BLaER1 (cell line): ENCODE measurements at regions not wholly inside any gene's neighbourhood (a gene's known extent, or its start where the extent isn't known, plus 50 kb on each side); places are given as distances from the start of the nearest gene placed in this dataset.
"Not testable (repeated sequence)": the region's sequence is repeated elsewhere in the genome, so short reads cannot be mapped to it uniquely, and the experiment has no call there.

Source experiments
- H3K27ac ChIP-seq: shearing (Covaris generic); formaldehyde crosslinking; 2 replicates; pipeline ENCODE4 v1.8.1; 2022
- H3K27me3 ChIP-seq: shearing (Covaris generic); formaldehyde crosslinking; 2 replicates; pipeline ENCODE4 v1.8.1; 2022
- H3K36me3 ChIP-seq: shearing (Covaris generic); formaldehyde crosslinking; 2 replicates; pipeline ENCODE4 v1.8.1; 2022
- H3K4me1 ChIP-seq: shearing (Covaris generic); formaldehyde crosslinking; 2 replicates; pipeline ENCODE4 v1.8.1; 2022
- H3K4me2 ChIP-seq: shearing (Covaris generic); formaldehyde crosslinking; 2 replicates; pipeline ENCODE4 v1.8.1; 2022
- H3K4me3 ChIP-seq: shearing (Covaris generic); formaldehyde crosslinking; 2 replicates; pipeline ENCODE4 v1.8.1; 2022
- H3K9ac ChIP-seq: shearing (Covaris generic); formaldehyde crosslinking; 2 replicates; pipeline ENCODE4 v1.8.1; 2022
- H3K9me3 ChIP-seq: shearing (Covaris generic); formaldehyde crosslinking; 2 replicates; pipeline ENCODE4 v1.8.1; 2022
- H4K20me1 ChIP-seq: shearing (Covaris generic); formaldehyde crosslinking; 2 replicates; pipeline ENCODE4 v1.8.1; 2022
- Cebpa-rat ChIP-seq: shearing (Covaris generic); IDR thresholded peaks from 2 replicates; pipeline ENCODE4 v1.8.1; 2022

DNA sequence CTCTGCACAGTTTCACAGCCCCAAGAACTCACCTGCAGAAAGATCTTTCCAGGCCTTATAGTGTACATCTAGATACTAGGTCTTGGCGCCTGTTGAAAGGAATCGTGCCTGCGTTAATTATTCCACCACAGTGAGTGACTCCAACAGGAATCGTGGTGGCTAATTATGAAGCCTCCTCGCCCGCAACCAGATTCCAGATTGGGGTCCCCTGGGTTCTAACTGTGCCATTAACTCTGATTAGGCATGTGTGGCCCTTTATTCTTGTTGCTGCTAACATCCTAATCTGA, 295.3 kb upstream of the MAF start:
- Histone ChIP-seq H3K36me3 (no peaks in the 10 kb centered on the region), H3K4me1 (0 out of 2 replicates have a peak, but pooled peaks cover 5% of the 10 kb centered on the region), H3K4me2 (no peak overlapping the region), H3K4me3 (no peak overlapping the region), H3K27me3 (peaks cover 18% of the 10 kb centered on the region; the same call in 1 of the 2 replicates), H3K9ac (no peak overlapping the region), H4K20me1 (no peaks in the 10 kb centered on the region), H3K9me3 (no peaks in the 10 kb centered on the region), H3K27ac (no peak overlapping the region)
- no peak for TF ChIP-seq Cebpa-rat

DNA sequence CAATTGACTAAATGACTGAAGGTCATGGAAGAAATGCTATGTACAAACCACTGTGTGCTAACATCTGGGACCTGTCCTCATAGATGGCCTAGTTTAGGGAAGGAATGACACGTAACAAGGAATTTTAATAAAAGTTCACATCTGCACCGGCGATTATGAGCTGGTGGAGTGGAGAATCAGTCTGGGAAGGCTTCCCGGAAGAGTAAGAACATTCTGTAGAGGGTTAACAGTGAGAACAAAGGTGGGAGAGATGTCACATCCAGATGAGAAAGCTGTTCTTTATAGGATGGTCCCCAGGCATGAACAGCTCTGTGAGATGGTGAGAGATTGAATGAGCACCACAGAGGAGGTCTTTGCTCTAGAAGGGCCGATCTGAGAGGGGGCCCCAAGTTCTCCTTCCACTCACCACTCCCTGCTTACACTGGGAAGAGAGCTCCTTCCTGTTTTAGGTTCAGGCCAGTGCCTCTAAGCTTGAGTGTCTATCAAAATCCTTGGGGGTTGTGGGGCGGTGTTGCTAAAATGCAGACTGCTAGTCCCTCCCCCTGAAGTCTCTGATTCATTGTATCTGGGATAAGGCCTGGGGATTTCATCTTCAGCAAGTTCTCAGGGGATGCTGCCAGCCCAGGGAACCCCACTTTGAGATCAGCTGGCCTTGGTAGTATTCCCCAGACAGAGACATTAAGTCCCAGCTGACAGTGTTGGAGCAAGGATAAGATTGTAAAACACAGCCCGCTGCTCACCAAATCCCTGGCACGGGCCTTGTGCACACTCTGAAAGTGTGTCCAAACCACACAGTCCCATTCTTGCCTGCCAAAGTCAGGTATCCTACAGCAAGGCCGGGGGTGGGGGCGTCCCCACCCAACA, 294.7 kb upstream of the MAF start:
- H3K9ac ChIP-seq: no peak overlapping the region
- no peaks in the 10 kb centered on the region for H3K36me3 ChIP-seq
- peaks cover 18% of the 10 kb centered on the region; the same call in 1 of the 2 replicates for H3K27me3 ChIP-seq
- no peaks in the 10 kb centered on the region for H3K9me3 ChIP-seq
- no peak overlapping the region for H3K4me3 ChIP-seq
- H3K4me1 ChIP-seq: 0 out of 2 replicates have a peak, but pooled peaks cover 5% of the 10 kb centered on the region
- TF ChIP-seq Cebpa-rat: no peak
- H3K27ac ChIP-seq: no peak overlapping the region
- no peaks in the 10 kb centered on the region for H4K20me1 ChIP-seq
- H3K4me2 ChIP-seq: no peak overlapping the region

DNA sequence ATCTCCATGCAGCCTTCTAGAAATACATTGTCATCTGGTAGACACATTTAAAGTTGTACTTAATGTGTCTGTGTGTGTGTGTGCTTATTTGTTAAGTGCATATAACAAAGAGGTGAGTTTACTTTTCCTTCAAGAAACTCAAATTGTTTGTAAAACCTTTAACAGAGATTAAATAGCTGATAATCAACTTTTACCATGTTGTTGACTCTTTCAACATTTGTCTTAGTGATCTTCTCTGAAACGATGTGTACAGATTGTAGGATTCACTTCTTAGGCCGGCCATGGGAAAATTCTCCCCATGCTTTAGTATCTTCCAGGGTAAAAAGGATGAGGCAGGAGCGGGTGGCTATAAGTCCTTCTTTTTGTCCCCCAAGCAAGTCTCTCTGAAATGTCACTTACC, 292.9 kb upstream of the MAF start:
- Histone ChIP-seq H3K4me1 (0 out of 2 replicates have a peak, but pooled peaks cover 5% of the 10 kb centered on the region), H3K36me3 (no peaks in the 10 kb centered on the region), H3K27me3 (peaks cover 18% of the 10 kb centered on the region; the same call in 1 of the 2 replicates), H3K4me3 (no peak overlapping the region), H3K9ac (no peak overlapping the region), H3K27ac (no peak overlapping the region), H4K20me1 (no peaks in the 10 kb centered on the region), H3K9me3 (no peaks in the 10 kb centered on the region), H3K4me2 (no peak overlapping the region)
- TF ChIP-seq Cebpa-rat: no peak

DNA sequence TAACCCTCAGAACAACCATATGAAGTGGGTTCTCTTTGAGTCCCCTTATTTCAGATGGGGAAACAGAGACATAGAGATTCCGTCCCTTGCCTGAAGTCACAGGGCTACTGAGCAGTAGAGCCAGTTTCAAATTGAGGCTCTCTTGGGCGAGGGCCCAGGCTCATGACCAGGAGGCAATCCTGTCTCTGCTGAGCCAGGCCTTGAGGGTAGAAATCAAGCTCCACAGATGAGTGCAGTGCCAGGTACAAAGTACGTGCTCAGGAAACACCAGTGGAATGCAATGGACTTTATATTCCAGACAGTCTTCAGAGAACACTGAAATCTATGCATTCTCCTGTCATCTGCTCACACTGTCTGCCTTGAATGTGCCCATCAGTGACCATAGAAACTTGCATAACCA, 291.7 kb upstream of the MAF start:
- Histone ChIP-seq H3K4me1 (0 out of 2 replicates have a peak, but pooled peaks cover 5% of the 10 kb centered on the region), H3K27me3 (peaks cover 18% of the 10 kb centered on the region; the same call in 1 of the 2 replicates), H4K20me1 (no peaks in the 10 kb centered on the region), H3K4me2 (no peak overlapping the region), H3K36me3 (no peaks in the 10 kb centered on the region), H3K27ac (no peak overlapping the region), H3K4me3 (no peak overlapping the region), H3K9me3 (no peaks in the 10 kb centered on the region), H3K9ac (no peak overlapping the region)
- no peak for TF ChIP-seq Cebpa-rat

DNA sequence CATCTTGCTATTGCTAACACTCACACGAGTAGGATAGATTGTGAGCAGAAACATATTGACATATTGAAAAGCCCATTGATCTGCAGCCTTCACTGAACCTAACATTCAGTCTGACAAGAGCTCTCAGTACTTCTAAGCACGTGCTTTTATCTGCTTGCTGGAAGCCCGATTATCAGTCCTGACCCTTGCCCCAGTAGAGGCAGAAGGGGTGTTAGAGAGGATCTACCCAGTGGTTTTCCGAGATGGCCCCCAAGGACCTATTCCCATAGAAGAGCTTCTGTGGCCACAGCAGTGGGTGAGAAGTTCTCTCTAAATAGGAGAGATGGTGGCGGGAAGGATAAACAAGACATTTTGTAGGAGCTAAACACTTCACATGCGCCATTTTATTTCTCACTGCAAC, 290.9 kb upstream of the MAF start:
- no peak overlapping the region for H3K4me3 ChIP-seq
- no peaks in the 10 kb centered on the region for H3K9me3 ChIP-seq
- no peak overlapping the region for H3K4me2 ChIP-seq
- peaks cover 15% of the 10 kb centered on the region; the same call in 1 of the 2 replicates for H3K27me3 ChIP-seq
- no peak overlapping the region for H3K27ac ChIP-seq
- no peaks in the 10 kb centered on the region for H3K36me3 ChIP-seq
- no peak overlapping the region for H3K9ac ChIP-seq
- H3K4me1 ChIP-seq: 0 out of 2 replicates have a peak, but pooled peaks cover 5% of the 10 kb centered on the region
- no peaks in the 10 kb centered on the region for H4K20me1 ChIP-seq
- no peak for TF ChIP-seq Cebpa-rat

DNA sequence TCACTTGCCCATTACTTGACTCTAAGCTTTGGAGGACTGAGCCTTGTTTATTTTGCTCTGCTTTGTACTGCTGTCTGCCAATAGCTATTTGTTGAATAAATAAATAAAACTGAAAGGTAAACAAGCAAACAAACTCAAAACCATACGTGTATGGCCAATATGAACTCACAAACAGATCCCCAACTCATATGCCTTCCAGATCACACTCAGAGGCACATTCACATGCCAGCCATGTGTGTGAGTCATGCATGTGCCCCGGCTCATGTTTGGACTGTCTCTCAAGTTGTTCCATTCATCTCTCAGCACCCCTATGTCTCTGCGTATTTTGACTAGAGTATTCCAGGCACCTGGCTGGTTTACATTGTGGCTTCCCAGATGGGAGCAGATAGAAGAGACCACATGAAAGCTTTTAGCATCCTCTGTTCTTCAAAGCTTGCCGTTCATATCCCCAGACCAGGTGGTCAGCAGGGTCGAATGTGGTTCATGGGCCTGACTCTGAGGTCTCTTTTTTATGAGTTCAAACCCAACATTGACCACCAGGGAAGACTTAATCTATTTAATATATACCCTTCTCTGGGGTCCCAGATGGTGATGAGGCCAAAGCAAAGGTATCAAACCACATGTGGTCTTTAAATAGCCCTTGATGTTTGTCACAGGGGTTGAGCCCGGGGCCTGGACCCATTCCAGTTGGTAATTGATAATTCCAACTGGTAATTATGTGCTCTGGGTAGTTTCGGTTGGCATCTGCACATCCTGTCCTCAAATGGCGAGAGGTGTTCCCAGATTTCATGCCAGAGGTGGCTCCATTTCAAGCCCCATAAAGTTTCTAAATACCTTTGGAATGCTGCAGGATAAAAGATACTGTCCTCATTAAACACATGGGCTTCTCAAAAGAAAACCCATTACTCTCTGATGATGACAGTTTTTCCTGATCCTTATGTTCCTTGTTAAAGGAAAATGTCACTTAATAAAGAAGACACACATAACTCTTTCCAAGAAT, 287.3 kb upstream of the MAF start:
- no peaks in the 10 kb centered on the region for H3K4me1 ChIP-seq
- H3K27ac ChIP-seq: no peak overlapping the region
- H3K36me3 ChIP-seq: no peaks in the 10 kb centered on the region
- H3K27me3 ChIP-seq: no peaks in the 10 kb centered on the region
- H3K9ac ChIP-seq: no peak overlapping the region
- no peak for TF ChIP-seq Cebpa-rat
- H3K9me3 ChIP-seq: no peaks in the 10 kb centered on the region
- H4K20me1 ChIP-seq: no peaks in the 10 kb centered on the region
- H3K4me2 ChIP-seq: no peak overlapping the region
- H3K4me3 ChIP-seq: no peak overlapping the region

DNA sequence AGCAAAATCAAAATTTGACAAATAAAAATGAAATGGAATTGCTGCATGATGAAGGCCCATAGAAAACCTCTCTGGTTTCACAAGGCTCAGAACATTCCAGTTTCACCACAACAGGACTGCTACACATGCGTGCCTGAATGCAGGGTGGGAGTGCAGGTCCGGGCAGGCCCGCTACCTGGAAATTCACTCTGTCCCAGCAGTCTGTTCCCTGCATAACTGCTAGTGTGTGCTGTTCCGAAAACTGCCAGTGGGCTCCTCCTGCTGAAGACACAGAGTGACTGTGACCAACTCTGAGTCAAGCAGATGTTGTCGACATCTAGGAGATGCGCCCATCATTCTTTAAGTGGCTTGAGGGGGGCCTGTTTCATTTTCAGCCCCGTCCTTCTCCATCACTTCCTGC, 284.8 kb upstream of the MAF start:
- Histone ChIP-seq H3K9me3 (no peaks in the 10 kb centered on the region), H3K4me1 (peaks cover 17% of the 10 kb centered on the region), H4K20me1 (no peaks in the 10 kb centered on the region), H3K4me2 (no peak overlapping the region), H3K4me3 (no peak overlapping the region), H3K36me3 (no peaks in the 10 kb centered on the region), H3K27me3 (no peaks in the 10 kb centered on the region), H3K27ac (no peak overlapping the region), H3K9ac (no peak overlapping the region)
- TF ChIP-seq Cebpa-rat: no peak

DNA sequence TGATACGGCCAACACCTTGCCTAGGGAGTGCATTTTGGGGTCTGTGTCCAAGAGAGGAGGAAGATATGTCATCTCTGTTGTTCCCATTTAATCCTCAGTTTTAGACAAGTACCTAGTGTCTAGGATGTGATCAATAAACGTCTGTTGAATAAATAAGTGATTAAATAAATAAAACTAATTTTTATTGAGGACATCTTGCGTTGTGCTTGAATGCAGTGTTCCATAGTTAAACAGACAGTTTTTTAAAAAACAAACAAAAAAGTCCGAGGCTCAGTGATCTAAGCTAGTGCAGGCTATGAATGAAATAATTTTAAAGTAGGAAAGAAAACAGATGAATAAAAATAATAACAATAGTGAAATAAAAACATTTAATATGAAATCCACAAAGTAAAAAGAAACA, 283.0 kb upstream of the MAF start:
- Histone ChIP-seq H3K27ac (no peak overlapping the region), H3K9me3 (no peaks in the 10 kb centered on the region), H3K4me2 (no peak overlapping the region), H4K20me1 (no peaks in the 10 kb centered on the region), H3K36me3 (no peaks in the 10 kb centered on the region), H3K4me1 (peaks cover 19% of the 10 kb centered on the region), H3K27me3 (no peaks in the 10 kb centered on the region), H3K9ac (no peak overlapping the region), H3K4me3 (no peak overlapping the region)
- TF ChIP-seq Cebpa-rat: no peak

DNA sequence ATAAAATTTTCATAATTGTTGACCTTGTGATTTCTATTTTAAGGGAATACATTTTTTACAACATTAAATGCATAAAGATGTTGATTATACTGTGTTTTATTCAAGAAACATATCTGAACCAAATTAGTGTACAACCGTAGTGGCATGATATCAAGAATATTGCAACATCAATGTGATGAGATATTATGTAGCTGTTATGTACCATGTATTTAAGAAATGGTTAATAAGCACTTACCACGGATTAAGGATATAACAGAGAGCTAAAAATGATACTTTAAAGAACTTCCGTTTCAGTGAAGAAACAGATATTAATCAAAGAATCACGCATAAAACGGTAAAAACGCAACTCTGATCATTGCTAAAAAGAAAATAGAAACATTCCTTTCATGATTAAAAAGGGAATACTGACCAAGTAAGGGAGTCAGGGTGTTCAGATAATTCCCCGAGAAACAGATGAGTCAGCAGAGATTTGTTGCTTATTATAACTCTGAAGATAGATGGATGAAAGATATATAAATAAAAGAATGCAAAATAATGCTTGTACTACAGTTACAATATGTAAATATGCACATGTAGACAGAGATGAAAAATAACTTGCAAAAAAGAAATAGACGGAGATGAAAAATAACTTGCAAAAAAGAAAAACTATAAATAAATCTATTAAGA, 281.9 kb upstream of the MAF start:
- no peaks in the 10 kb centered on the region for H3K9me3 ChIP-seq
- H3K9ac ChIP-seq: no peak overlapping the region
- no peaks in the 10 kb centered on the region for H3K36me3 ChIP-seq
- H3K27me3 ChIP-seq: no peaks in the 10 kb centered on the region
- H3K4me3 ChIP-seq: no peak overlapping the region
- no peak for TF ChIP-seq Cebpa-rat
- H4K20me1 ChIP-seq: no peaks in the 10 kb centered on the region
- no peak overlapping the region for H3K4me2 ChIP-seq
- no peak overlapping the region for H3K27ac ChIP-seq
- peaks cover 19% of the 10 kb centered on the region for H3K4me1 ChIP-seq

DNA sequence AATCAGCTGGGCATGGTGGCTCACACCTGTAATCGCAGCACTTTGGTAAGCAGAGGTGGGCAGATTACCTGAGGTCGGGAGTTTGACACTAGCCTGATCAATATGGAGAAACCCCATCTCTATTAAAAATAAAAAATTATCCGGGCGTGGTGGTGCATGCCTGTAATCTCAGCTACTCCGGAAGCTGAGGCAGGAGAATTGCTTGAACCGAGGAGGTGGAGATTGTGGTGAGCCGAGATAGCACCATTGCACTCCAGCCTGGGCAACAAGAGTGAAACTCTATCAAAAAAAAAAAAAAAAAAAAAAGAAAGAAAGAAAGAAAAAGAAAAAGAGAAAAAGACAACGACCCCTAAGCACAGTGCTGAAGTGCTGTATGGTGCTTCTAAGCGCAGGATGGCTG, 280.6 kb upstream of the MAF start:
- H4K20me1 ChIP-seq, H3K4me3 ChIP-seq, H3K9me3 ChIP-seq, H3K36me3 ChIP-seq, H3K27me3 ChIP-seq, H3K9ac ChIP-seq, H3K27ac ChIP-seq: not testable (repeated sequence)
- Histone ChIP-seq H3K4me2 (peak overlapping the region; percentile 48), H3K4me1 (peaks cover 19% of the 10 kb centered on the region)
